ENCODE measurements at regions not wholly inside any gene's neighbourhood (a gene's known extent, or its start where the extent isn't known, plus 50 kb on each side); places are given as distances from the start of the nearest gene placed in this dataset.

GRCh38 chr11:76721755-76722677, 51.5 kb upstream of the LRRC32 start:
- 22% methylated on average over 20 of the region's 25 CpGs for WGBS
- DNase-seq (ENCODE audit: low spot score in 2 of 2): peak; percentile 90
- Histone ChIP-seq H3K4me3 (peak overlapping the region; percentile 9), H3K4me1 (peaks cover 9% of the 10 kb centered on the region), H3K27ac (no peak overlapping the region), H3K36me3 (no peaks in the 10 kb centered on the region), H3K27me3 (peaks cover 21% of the 10 kb centered on the region), H3K9me3 (no peaks in the 10 kb centered on the region)
- TF ChIP-seq CTCF (IDR thresholded peaks at IDR 0.05) (peak; percentile 55 to 99), POLR2AphosphoS5 (IDR thresholded peaks at IDR 0.05) (no peak)

- Histone ChIP-seq H3K9me3 (no peaks in the 10 kb centered on the region), H3K4me3 (no peak overlapping the region), H3K36me3 (no peaks in the 10 kb centered on the region), H3K4me1 (peaks cover 9% of the 10 kb centered on the region), H3K27ac (no peak overlapping the region), H3K27me3 (peaks cover 21% of the 10 kb centered on the region)
- TF ChIP-seq EP300 (IDR thresholded peaks at IDR 0.05) (no peak), POLR2A (IDR thresholded peaks at IDR 0.05) (no peak), CTCF (IDR thresholded peaks at IDR 0.05) (no peak), POLR2AphosphoS5 (IDR thresholded peaks at IDR 0.05) (no peak)
- WGBS: 74% methylated on average over 2 of the region's 2 CpGs
- DNase-seq (ENCODE audit: low spot score in 2 of 2): no peak
These were observed 52.6 kb upstream of the LRRC32 start for GRCh38 chr11:76723142-76723541.

- Histone ChIP-seq H3K4me1 (peaks cover 9% of the 10 kb centered on the region), H3K4me3 (no peak overlapping the region), H3K27ac (no peak overlapping the region), H3K36me3 (no peaks in the 10 kb centered on the region), H3K27me3 (peaks cover 21% of the 10 kb centered on the region), H3K9me3 (no peaks in the 10 kb centered on the region)
- no peak for TF ChIP-seq EP300 (IDR thresholded peaks at IDR 0.05)
- TF ChIP-seq POLR2A (IDR thresholded peaks at IDR 0.05): no peak
- TF ChIP-seq POLR2AphosphoS5 (IDR thresholded peaks at IDR 0.05): no peak
- no peak for TF ChIP-seq CTCF (IDR thresholded peaks at IDR 0.05)
- WGBS: 71% methylated on average over 1 of the region's 1 CpG
- no peak for DNase-seq (ENCODE audit: low spot score in 2 of 2)
These were observed 53.0 kb upstream of the LRRC32 start for GRCh38 chr11:76723548-76723947.

- no peak overlapping the region for H3K27ac ChIP-seq
- 56% methylated on average over 3 of the region's 3 CpGs for WGBS
These were observed 53.7 kb upstream of the LRRC32 start for GRCh38 chr11:76724171-76724768.

More at GRCh38 chr11:76724171-76724768, 53.7 kb upstream of the LRRC32 start:
- Histone ChIP-seq H3K9me3 (no peaks in the 10 kb centered on the region), H3K27me3 (peaks cover 21% of the 10 kb centered on the region), H3K36me3 (no peaks in the 10 kb centered on the region), H3K4me1 (peaks cover 9% of the 10 kb centered on the region), H3K4me3 (no peak overlapping the region)
- DNase-seq (ENCODE audit: low spot score in 2 of 2): no peak
- TF ChIP-seq POLR2A (IDR thresholded peaks at IDR 0.05) (no peak), EP300 (IDR thresholded peaks at IDR 0.05) (no peak), POLR2AphosphoS5 (IDR thresholded peaks at IDR 0.05) (no peak), CTCF (IDR thresholded peaks at IDR 0.05) (no peak)
